ENCODE measurements at regions not wholly inside any gene's neighbourhood (a gene's known extent, or its start where the extent isn't known, plus 50 kb on each side); places are given as distances from the start of the nearest gene placed in this dataset.

DNA sequence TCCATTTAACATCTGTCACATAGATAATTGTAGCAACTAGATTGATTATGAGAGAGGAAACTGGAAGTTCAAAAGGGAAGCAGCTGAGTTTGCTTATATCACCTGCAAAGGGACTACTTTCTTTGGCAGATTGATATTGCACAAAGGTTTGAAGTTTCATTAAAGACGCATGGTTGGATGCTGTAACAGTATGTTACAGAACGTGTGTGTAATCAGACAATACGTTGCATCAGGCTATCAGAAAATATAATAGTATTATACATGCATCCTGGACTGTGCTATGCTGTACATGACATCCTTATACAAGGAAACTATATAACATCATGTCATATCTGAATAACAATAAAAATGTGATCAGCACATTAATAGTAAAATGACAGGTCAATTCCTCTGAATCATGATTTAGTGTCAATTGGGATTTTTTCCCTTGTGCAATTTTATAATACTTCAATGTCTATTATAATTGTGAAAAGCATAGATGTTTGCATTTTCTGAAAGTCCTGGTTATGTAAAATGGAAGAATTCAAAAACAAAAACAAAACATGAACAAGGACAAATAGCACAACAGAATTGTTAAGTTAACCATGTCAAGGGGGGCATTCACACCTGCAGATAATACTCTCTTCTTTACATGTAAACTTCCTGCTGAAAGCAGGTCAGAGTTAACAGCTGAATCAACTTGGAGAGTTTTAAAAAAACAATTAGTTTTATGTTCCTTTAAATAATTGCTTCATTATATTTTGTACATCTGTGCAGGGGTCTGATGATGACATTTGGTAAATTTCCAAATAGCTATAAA lies 283.2 kb upstream of the KCNH8 start:
- Histone ChIP-seq H3K27ac (ENCODE audit: insufficient read depth, low read length) (no peak overlapping the region), H3K14ac (replicated peaks; ENCODE audit: low read depth, low read length) (no peak overlapping the region), H3K9me3 (ENCODE audit: control insufficient read depth, insufficient read depth, low read length) (peaks cover 6% of the 10 kb centered on the region), H3K18ac (ENCODE audit: low read depth, low read length) (no peak overlapping the region), H4K5ac (ENCODE audit: low read depth, low read length) (no peak overlapping the region), H3K4me2 (ENCODE audit: low read depth, low read length) (no peak overlapping the region), H2BK5ac (ENCODE audit: low read depth, low read length, poor library complexity, severe bottlenecking) (no peak overlapping the region), H4K8ac (ENCODE audit: low read depth in 2 of 2, low read length in 2 of 2) (no peak overlapping the region), H4K20me1 (ENCODE audit: insufficient read depth, low read length) (no peaks in the 10 kb centered on the region), H3K27me3 (ENCODE audit: control insufficient read depth, insufficient read depth, low read length) (no peaks in the 10 kb centered on the region), H2AK5ac (ENCODE audit: low read depth, low read length) (no peak overlapping the region), H2BK120ac (ENCODE audit: low read depth, low read length) (no peak overlapping the region), H2BK20ac (ENCODE audit: low read depth, low read length) (no peak overlapping the region), H3K9me1 (ENCODE audit: insufficient read depth, low read length) (no peaks in the 10 kb centered on the region), H3K36me3 (ENCODE audit: control insufficient read depth, insufficient read depth, low read length) (no peaks in the 10 kb centered on the region), H2AK9ac (replicated peaks; ENCODE audit: low read depth, low read length, poor library complexity) (no peak overlapping the region), H2AFZ (replicated peaks; ENCODE audit: low read length, poor library complexity) (no peak overlapping the region), H3K79me1 (ENCODE audit: low read depth in 1 of 2, low read length in 2 of 2) (no peaks in the 10 kb centered on the region), H2BK15ac (ENCODE audit: low read depth, low read length) (no peak overlapping the region), H3K23ac (ENCODE audit: low read depth, low read length) (no peak overlapping the region), H4K91ac (ENCODE audit: insufficient read depth, low read depth, low read length) (no peak overlapping the region), H3K9ac (ENCODE audit: low read depth, low read length) (no peak overlapping the region), H3K4me3 (ENCODE audit: insufficient read depth, low read depth, low read length) (no peak overlapping the region), H3K56ac (ENCODE audit: extremely low read depth, insufficient read depth, low read length) (no peak overlapping the region), H3K4me1 (ENCODE audit: control insufficient read depth, insufficient read depth, low read length) (no peaks in the 10 kb centered on the region), H3K4ac (ENCODE audit: low read depth, low read length) (no peak overlapping the region)
- DNase-seq, result no peak
- WGBS, 2 experiments (ENCODE audit: extremely low coverage in 2 of 2, insufficient read length in 1 of 2), result 29% methylated on average over 1 of the region's 3 CpGs; no CpG with 5 or more reads in 1 of the 2 experiments
- intact Hi-C loops (cut with micrococcal nuclease) (no loop called here), dilution Hi-C loops (cut with HindIII; ENCODE audit: low sequenced_read_pairs, unreplicated experiment) (no loop called here), in situ Hi-C loops (cut with MboI; ENCODE audit: low sequenced_read_pairs) (no loop called here)
- ChIA-PET CTCF (no interaction called here), POLR2A (ENCODE audit: unreplicated experiment) (no interaction called here)
- no TSS peak for BruUV-seq (replicated peaks)
- TF ChIP-seq, protein P1, sequence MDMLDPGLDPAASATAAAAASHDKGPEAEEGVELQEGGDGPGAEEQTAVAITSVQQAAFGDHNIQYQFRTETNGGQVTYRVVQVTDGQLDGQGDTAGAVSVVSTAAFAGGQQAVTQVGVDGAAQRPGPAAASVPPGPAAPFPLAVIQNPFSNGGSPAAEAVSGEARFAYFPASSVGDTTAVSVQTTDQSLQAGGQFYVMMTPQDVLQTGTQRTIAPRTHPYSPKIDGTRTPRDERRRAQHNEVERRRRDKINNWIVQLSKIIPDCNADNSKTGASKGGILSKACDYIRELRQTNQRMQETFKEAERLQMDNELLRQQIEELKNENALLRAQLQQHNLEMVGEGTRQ (IDR thresholded peaks at IDR 0.05; ENCODE audit: low read depth, low read length), result no peak
- TF ChIP-seq SMC3 (IDR thresholded peaks at IDR 0.05; ENCODE audit: low read depth, low read length), result no peak
- no peak for TF ChIP-seq MAFK (IDR thresholded peaks at IDR 0.05; ENCODE audit: low read depth, low read length)
- TF ChIP-seq MAZ (IDR thresholded peaks at IDR 0.05; ENCODE audit: borderline replicate concordance, low read depth, low read length), result no peak
- no peak for TF ChIP-seq CHD1 (IDR thresholded peaks at IDR 0.05; ENCODE audit: low read depth, low read length)
- TF ChIP-seq RFX5 (IDR thresholded peaks at IDR 0.05; ENCODE audit: low read depth, low read length), result no peak
- no peak for TF ChIP-seq CEBPB (IDR thresholded peaks at IDR 0.05; ENCODE audit: low read depth, low read length)
- no peak for TF ChIP-seq NFE2L2 (IDR thresholded peaks at IDR 0.05; ENCODE audit: low read depth, low read length)
- TF ChIP-seq MXI1 (IDR thresholded peaks at IDR 0.05; ENCODE audit: borderline replicate concordance, low read depth, low read length), result no peak
- no peak for TF ChIP-seq RCOR1 (IDR thresholded peaks at IDR 0.05; ENCODE audit: insufficient replicate concordance, low read length)
- no peak for ATAC-seq (ENCODE audit: low read depth)
